ENCODE measurements at regions not wholly inside any gene's neighbourhood (a gene's known extent, or its start where the extent isn't known, plus 50 kb on each side); places are given as distances from the start of the nearest gene placed in this dataset.
A peak's percentile ranks its signal among the peaks of the same experiment; 100 is the strongest.

DNA sequence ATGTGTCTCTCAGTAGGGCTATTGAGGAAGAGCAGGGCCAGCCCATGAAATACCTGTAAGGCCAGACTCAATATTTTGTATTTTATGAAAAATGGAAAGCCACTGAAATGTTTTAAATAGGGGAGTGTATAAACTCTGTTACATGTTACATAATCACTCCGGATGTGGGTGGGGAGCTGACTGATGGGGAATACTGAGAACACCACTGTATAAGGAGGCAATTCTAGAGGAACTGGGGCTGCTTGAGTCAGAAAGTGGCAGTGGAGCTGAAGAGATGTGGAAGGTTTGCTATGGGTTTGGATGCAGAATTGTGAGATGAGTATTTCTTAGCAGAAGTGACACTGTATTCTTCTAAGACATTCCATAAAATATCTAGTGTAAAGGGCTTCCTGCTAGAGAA, 647.8 kb upstream of the LCORL start:
- H3K4me1 ChIP-seq, result no peaks in the 10 kb centered on the region
- H3K27me3 ChIP-seq, result no peaks in the 10 kb centered on the region
- H3K4me3 ChIP-seq, result no peak overlapping the region

GRCh38 chr4:18666322-18666721, 644.8 kb upstream of the LCORL start:
- Histone ChIP-seq H3K27me3 (no peaks in the 10 kb centered on the region), H3K9me3 (replicated peaks) (no peaks in the 10 kb centered on the region), H3K36me3 (no peaks in the 10 kb centered on the region), H3K4me3 (no peak overlapping the region), H3K27ac (no peak overlapping the region), H3K4me1 (no peaks in the 10 kb centered on the region)
- no peak for DNase-seq

More for the DNA sequence above, 647.8 kb upstream of the LCORL start:
- Histone ChIP-seq H3K27ac (no peak overlapping the region), H3K9me3 (replicated peaks) (no peaks in the 10 kb centered on the region), H3K36me3 (no peaks in the 10 kb centered on the region)
- DNase-seq, result no peak

DNA sequence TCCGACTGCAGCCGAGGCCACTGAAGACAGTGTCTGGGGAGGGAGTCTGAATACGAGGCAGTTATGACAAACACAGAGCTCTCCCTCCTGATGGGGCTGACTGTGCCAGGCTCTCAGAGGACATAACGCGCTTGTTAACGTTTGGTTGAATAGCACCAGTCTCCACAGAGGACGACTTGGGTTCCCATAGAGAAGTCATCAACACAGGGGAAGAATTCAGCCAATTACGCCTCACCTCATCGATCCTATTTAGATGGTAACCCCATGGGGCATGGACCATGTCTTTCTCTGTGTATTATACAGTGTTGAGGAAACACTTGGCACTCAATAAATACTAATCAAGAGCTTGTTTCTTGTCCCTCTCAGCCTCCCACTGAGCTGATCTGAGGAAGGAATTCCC, 642.6 kb upstream of the LCORL start:
- no peak overlapping the region for H3K4me3 ChIP-seq
- H3K27ac ChIP-seq, result no peak overlapping the region
- no peaks in the 10 kb centered on the region for H3K36me3 ChIP-seq
- H3K27me3 ChIP-seq, result no peaks in the 10 kb centered on the region
- H3K4me1 ChIP-seq, result no peaks in the 10 kb centered on the region
- no peak for DNase-seq
- no peaks in the 10 kb centered on the region for H3K9me3 ChIP-seq (replicated peaks)

DNA sequence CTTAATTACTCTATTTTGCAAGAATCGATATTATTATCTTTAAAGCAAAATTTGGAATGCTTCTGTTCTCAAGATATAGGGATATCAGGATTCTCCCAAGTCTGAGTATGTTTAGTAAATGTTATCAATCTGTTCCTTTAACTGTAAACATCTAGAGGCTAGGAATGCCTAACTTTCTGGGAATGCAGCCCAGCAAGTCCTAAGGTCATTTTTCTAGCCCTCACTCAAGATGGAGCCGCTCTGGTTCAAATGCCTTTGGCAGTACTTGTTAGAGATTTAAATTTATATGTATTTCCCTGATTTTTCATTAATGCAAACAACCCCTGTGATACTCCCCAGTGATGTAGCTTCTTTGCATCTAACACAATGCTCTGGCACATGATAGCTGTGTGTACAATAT, 623.8 kb upstream of the LCORL start:
- no peaks in the 10 kb centered on the region for H3K36me3 ChIP-seq
- H3K9me3 ChIP-seq (replicated peaks), result no peaks in the 10 kb centered on the region
- no peak overlapping the region for H3K27ac ChIP-seq
- H3K27me3 ChIP-seq, result no peaks in the 10 kb centered on the region
- DNase-seq, result no peak
- no peak overlapping the region for H3K4me3 ChIP-seq
- H3K4me1 ChIP-seq, result no peaks in the 10 kb centered on the region

DNA sequence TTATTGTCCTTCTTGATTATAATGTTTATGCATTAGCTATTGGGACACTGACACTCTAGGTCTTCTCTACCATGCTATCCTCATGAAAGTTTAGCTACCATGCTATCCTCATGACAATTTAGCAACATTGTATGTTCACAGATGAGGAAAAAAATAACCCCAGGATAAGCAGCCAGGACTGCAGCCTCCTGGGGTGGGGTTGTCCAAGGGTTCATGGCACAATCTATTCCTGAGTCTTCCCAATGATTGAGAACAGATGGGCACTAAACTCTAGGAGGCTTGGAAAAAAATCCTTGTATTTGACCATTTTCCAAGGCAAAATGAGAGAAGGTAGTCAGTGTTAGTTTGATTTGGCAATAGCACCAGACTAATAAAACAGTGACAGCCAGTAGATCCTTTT, 619.8 kb upstream of the LCORL start:
- H3K36me3 ChIP-seq, result no peaks in the 10 kb centered on the region
- H3K4me1 ChIP-seq, result no peaks in the 10 kb centered on the region
- H3K27me3 ChIP-seq, result no peaks in the 10 kb centered on the region
- no peak for DNase-seq
- no peak overlapping the region for H3K27ac ChIP-seq
- no peaks in the 10 kb centered on the region for H3K9me3 ChIP-seq (replicated peaks)
- no peak overlapping the region for H3K4me3 ChIP-seq

DNA sequence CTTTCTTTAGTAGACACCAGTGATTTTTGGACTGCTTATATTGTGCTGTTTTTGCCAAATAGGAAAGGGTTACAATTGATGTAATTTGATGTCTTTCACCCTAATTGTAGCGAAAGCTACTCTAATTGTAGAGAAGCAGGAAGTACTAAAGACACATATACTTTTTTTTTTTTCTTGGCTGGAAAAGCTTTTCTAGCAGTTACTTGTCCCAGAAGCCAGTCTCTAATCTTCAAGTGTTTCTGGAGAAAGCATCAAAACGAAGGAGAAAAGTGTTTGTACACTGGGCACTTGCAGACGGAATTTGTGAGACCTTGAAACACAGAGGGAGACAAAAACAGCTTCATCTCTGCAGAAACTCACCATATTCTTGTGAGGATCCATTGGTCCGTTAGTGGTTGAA, 616.5 kb upstream of the LCORL start:
- Histone ChIP-seq H3K27ac (no peak overlapping the region), H3K4me3 (no peak overlapping the region), H3K36me3 (no peaks in the 10 kb centered on the region), H3K9me3 (replicated peaks) (no peaks in the 10 kb centered on the region), H3K4me1 (peaks cover 4% of the 10 kb centered on the region), H3K27me3 (no peaks in the 10 kb centered on the region)
- DNase-seq, result no peak

GRCh38 chr4:18636001-18636585, 614.5 kb upstream of the LCORL start:
- Histone ChIP-seq H3K4me1 (peaks cover 4% of the 10 kb centered on the region), H3K27ac (no peak overlapping the region), H3K4me3 (no peak overlapping the region), H3K27me3 (no peaks in the 10 kb centered on the region), H3K36me3 (no peaks in the 10 kb centered on the region), H3K9me3 (replicated peaks) (no peaks in the 10 kb centered on the region; the same call in 1 of the 2 replicates)
- peak in 1 of 2 experiments; percentile 7 for DNase-seq

GRCh38 chr4:18635531-18635930, 614.0 kb upstream of the LCORL start:
- Histone ChIP-seq H3K36me3 (no peaks in the 10 kb centered on the region), H3K4me3 (no peak overlapping the region), H3K9me3 (replicated peaks) (no peaks in the 10 kb centered on the region; the same call in 1 of the 2 replicates), H3K4me1 (peaks cover 4% of the 10 kb centered on the region), H3K27me3 (no peaks in the 10 kb centered on the region), H3K27ac (no peak overlapping the region)
- no peak for DNase-seq

- Histone ChIP-seq H3K27ac (no peak overlapping the region), H3K9me3 (replicated peaks) (no peaks in the 10 kb centered on the region; the same call in 1 of the 2 replicates), H3K4me3 (no peak overlapping the region), H3K4me1 (peaks cover 4% of the 10 kb centered on the region), H3K36me3 (no peaks in the 10 kb centered on the region), H3K27me3 (no peaks in the 10 kb centered on the region)
- no peak for DNase-seq
These were observed 610.0 kb upstream of the LCORL start for GRCh38 chr4:18631586-18631985.

DNA sequence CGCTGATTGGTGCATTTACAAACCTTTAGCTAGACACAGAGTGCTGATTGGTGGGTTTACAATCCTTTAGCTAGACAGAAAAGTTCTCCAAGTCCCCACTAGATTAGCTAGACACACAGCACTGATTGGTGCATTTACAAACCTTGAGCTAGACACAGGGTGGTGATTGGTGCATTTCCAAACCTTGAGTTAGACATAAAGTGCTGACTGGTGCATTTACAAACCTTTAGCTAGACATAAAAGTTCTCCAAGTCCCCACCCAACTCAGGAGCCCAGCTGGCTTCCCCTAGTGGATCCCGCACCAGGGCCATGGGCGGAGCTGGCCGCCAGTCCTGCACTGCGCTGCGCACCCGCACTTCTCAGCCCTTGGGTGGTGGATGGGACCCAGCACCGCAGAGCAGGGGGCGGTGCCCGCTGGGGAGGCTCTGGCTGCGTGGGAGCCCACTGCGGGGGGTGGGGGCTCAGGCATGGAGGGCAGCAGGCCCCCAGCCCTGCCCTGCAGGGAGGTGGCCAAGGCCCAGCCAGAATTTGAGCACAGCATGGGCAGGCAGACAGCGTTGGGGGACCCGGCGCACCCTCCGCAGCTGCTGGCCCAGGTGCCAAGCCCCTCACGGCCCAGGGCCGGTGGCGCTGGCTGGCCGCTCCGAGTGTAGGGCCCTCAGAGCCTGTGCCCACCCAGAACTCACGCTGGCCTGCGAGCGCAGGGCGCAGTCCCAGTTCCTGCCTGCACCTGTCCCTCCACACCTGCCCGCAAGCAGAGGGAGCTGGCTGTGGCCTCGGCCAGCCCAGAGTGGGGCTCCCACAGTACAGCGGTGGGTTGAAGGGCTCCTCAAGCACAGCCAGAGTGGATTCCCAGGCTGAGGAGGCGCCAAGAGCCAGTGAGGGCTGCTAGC, 608.9 kb upstream of the LCORL start:
- no peak for DNase-seq
- Histone ChIP-seq H3K36me3 (no peaks in the 10 kb centered on the region), H3K27ac (no peak overlapping the region)

GRCh38 chr4:18627447-18628005, 606.0 kb upstream of the LCORL start:
- no peak for DNase-seq
- no peak overlapping the region for H3K27ac ChIP-seq
- H3K4me3 ChIP-seq, result no peak overlapping the region
- H3K36me3 ChIP-seq, result no peaks in the 10 kb centered on the region
- no peaks in the 10 kb centered on the region for H3K27me3 ChIP-seq
- no peaks in the 10 kb centered on the region; the same call in 1 of the 2 replicates for H3K9me3 ChIP-seq (replicated peaks)
- no peaks in the 10 kb centered on the region for H3K4me1 ChIP-seq

More for the DNA sequence above, 608.9 kb upstream of the LCORL start:
- Histone ChIP-seq H3K27me3 (no peaks in the 10 kb centered on the region), H3K9me3 (replicated peaks) (no peaks in the 10 kb centered on the region; the same call in 1 of the 2 replicates), H3K4me1 (no peaks in the 10 kb centered on the region), H3K4me3 (no peak overlapping the region)

DNA sequence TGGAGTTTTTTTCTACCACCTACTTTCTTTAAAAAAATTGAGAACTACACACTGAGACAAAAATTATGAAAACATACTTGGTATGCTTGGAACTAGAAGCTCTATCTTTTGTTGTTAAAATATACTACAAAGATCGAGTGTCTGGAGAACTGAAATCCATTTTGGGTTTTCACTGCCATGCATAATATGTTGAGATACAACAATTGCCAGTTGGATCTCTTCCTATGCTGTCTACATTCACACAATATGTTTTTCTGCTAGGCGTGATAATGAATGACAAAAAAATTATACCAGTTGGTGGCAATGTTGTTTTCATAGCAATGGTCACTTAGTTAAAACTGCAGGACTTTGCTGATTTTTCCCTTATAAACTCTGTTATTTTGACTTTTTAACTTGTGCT, 605.4 kb upstream of the LCORL start:
- Histone ChIP-seq H3K27ac (no peak overlapping the region), H3K9me3 (replicated peaks) (no peaks in the 10 kb centered on the region; the same call in 1 of the 2 replicates), H3K36me3 (no peaks in the 10 kb centered on the region), H3K27me3 (no peaks in the 10 kb centered on the region), H3K4me1 (no peaks in the 10 kb centered on the region), H3K4me3 (no peak overlapping the region)
- no peak for DNase-seq

- Histone ChIP-seq H3K27ac (no peak overlapping the region), H3K36me3 (no peaks in the 10 kb centered on the region), H3K4me3 (no peak overlapping the region), H3K9me3 (replicated peaks) (no peaks in the 10 kb centered on the region; the same call in 1 of the 2 replicates), H3K4me1 (no peaks in the 10 kb centered on the region), H3K27me3 (no peaks in the 10 kb centered on the region)
- DNase-seq, result no peak
These were observed 604.8 kb upstream of the LCORL start for GRCh38 chr4:18626366-18626765.

DNA sequence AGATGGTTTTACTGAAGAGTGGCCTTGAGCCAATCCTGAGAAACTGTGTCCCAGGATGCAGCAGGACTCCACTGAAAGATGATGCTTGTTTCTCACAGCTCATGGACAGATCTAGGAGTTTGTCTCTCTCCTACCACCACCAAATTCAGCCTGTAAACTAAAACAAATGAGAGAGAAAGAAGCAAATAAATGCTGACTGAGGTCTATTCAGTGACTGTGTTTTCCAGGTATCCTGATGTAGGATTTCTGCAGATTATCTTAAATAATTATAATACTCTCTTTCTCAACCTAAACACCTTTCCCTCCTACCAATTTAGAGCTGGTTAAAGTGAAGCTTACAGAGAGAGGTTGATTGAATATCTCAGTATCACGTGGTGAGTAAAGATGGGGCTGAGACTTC, 599.6 kb upstream of the LCORL start:
- Histone ChIP-seq H3K36me3 (no peaks in the 10 kb centered on the region), H3K27me3 (0 out of 2 replicates have a peak, but pooled peaks cover 5% of the 10 kb centered on the region), H3K4me3 (no peak overlapping the region), H3K27ac (no peak overlapping the region), H3K4me1 (no peaks in the 10 kb centered on the region), H3K9me3 (replicated peaks) (no peaks in the 10 kb centered on the region)
- no peak for DNase-seq

DNA sequence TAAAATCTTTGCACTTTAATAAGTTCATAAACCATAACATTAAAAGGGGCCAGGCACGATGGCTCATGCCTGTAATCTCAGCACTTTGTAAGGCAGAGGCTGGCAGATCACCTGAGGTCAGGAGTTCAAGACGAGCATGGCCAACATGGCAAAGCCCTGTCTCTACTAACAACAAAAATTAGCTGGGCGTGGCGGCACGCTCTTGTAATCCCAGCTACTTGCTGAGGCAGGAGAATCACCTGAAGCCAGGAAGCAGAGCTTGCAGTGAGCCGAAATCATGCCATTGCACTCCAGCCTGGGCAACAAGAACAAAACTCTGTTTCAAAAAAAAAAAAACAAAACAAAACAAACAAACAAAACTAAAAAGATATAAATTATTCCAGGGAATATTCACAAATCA, 595.2 kb upstream of the LCORL start:
- DNase-seq, result no peak
- Histone ChIP-seq H3K27ac (no peak overlapping the region), H3K4me1 (no peaks in the 10 kb centered on the region), H3K36me3 (no peaks in the 10 kb centered on the region), H3K9me3 (replicated peaks) (no peaks in the 10 kb centered on the region), H3K4me3 (no peak overlapping the region), H3K27me3 (0 out of 2 replicates have a peak, but pooled peaks cover 5% of the 10 kb centered on the region)

All from SJCRH30 (cell line).